Stomach (tissue), 4 donors: ENCODE measurements at regions not wholly inside any gene's neighbourhood (a gene's known extent, or its start where the extent isn't known, plus 50 kb on each side); places are given as distances from the start of the nearest gene placed in this dataset.

Source experiments
- EP300 ChIP-seq: sonication (generic); formaldehyde crosslinking; IDR thresholded peaks from one replicate; pipeline ENCODE4 v1.6.1; 2017; ENCODE audit warnings: antibody characterized with exemption
- POLR2A ChIP-seq, 4 donors: fragments of 450-650 bp; IDR thresholded peaks; one replicate each; pipeline ENCODE4 v1.6.1; 2016; ENCODE audit warnings: antibody characterized with exemption in 4 of 4, control low read depth in 2 of 4, mild to moderate bottlenecking in 1 of 4, moderate library complexity in 1 of 4
- POLR2AphosphoS5 ChIP-seq, 3 donors: sonication (generic); formaldehyde crosslinking; IDR thresholded peaks; one replicate each; pipeline ENCODE4 v1.6.1; 2016; ENCODE audit warnings: antibody characterized with exemption in 3 of 3
- TF ChIP-seq, protein P1 (sequence below), 7 experiments: fragments of 450-650 bp in 4 of 7; fragments of 200-600 bp in 3 of 7; sonication (generic) in 3 of 7; IDR thresholded peaks; one replicate each; pipeline ENCODE4 v1.5.1; 2016 to 2019; ENCODE audit warnings: antibody characterized with exemption in 7 of 7, control low read depth in 2 of 7, mild to moderate bottlenecking in 1 of 7

DNA sequence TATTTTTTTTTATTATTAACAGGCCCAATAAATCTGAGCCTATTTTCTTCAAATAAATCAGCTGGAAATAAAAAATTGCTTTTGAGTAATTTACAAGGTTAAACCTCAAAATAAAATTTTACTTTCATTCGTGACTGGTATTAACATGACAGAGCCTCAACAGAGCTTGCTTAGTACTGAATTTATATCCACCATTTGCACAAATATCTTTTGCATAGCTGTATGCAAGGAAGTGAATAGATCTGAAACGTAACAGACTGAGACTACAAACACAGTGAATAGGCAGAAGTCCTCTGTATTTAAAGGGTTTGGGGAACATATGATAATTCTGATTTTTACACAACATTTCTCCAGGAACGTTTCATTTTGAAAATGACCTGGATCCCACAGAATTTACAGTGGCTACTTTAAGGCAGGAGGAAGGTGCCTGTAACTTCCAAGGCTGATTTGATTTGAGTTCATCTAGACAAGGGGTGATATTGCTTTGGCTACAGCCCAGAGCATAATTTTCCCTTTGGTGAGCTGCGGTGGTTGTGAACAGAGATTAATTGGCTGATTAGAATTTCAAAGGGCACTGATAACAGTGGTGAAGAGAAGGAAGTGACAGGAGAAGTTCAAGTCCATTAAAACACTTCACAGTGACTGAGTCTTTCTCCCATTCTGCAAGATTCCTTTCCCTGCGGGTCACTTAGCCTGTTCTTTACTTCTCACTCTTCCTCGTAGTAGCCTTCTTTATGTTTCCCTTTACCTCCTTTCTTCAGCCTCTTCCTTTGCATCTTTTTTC, 121.2 kb upstream of the SASH1 start:
- TF ChIP-seq, protein P1, sequence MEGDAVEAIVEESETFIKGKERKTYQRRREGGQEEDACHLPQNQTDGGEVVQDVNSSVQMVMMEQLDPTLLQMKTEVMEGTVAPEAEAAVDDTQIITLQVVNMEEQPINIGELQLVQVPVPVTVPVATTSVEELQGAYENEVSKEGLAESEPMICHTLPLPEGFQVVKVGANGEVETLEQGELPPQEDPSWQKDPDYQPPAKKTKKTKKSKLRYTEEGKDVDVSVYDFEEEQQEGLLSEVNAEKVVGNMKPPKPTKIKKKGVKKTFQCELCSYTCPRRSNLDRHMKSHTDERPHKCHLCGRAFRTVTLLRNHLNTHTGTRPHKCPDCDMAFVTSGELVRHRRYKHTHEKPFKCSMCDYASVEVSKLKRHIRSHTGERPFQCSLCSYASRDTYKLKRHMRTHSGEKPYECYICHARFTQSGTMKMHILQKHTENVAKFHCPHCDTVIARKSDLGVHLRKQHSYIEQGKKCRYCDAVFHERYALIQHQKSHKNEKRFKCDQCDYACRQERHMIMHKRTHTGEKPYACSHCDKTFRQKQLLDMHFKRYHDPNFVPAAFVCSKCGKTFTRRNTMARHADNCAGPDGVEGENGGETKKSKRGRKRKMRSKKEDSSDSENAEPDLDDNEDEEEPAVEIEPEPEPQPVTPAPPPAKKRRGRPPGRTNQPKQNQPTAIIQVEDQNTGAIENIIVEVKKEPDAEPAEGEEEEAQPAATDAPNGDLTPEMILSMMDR (IDR thresholded peaks at IDR 0.05): no peak
- TF ChIP-seq POLR2A (IDR thresholded peaks at IDR 0.05) (no peak), EP300 (no peak), POLR2AphosphoS5 (IDR thresholded peaks at IDR 0.05) (no peak)
